ENCODE measurements at regions not wholly inside any gene's neighbourhood (a gene's known extent, or its start where the extent isn't known, plus 50 kb on each side); places are given as distances from the start of the nearest gene placed in this dataset.
"Not testable (repeated sequence)": the region's sequence is repeated elsewhere in the genome, so short reads cannot be mapped to it uniquely, and the experiment has no call there.

DNA sequence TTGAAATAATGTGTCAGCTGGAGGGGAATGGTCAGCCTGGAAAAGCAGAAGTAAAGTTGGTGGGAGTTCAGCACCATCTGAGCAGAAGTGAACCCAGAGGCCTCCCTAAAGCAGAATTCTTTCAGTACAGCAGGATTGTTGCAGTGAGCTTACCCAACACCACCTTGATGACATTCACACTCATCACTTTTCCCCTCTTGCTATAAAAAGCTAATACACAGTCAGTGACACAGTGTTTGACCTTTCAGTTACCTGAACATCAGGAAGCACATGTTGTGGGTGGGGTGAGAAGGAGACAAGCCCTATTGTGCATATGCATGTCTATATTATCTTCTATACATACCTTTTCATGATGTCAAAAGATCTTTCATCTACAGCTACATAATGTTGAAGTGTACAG is 624.7 kb upstream of the ZFP42 start:
- intact Hi-C loops (cut with DNase I) = no loop called here
- ATAC-seq = no peak
- DNase-seq (ENCODE audit: missing footprints) = no peak

DNA sequence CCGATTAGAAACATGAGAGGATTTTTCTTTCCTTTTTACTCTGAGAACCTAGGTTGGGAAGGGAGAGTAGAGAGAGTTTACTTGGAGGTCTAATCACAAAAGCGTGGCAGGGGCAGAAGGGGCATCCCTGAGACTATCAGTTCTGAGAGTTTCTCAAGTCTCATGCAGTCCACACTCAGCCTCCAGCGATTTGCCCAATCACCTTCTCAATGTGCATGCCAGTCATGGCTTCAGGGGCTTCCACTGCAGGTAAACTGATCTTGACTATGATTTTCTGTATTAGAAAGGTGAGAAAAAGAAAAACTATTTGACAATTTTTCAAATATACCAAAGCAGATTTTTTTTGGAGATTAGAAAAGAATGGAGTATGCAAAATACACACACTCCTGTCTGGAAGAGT is 617.1 kb upstream of the ZFP42 start:
- ATAC-seq = no peak
- DNase-seq (ENCODE audit: missing footprints) = no peak
- intact Hi-C loops (cut with DNase I) = no loop called here

DNA sequence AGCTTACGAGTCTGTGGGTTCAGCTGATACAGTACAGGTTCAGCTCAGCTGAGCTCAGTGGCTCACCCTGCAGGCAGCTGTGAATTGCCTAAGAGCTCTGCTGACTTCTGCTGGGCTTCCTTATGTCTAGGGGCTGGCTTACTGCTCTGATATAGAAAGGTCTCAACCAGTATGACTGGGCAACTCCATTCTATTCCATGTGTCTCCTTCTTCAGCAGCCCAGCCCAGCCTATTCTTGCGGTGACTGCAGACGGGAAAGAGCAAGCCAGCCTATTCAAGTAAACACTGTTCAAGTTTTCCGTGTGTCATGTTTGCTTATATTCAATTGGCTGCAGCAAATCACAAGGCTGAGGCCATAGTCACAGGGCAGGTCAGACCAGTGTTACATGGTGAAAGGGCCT is 615.4 kb upstream of the ZFP42 start:
- DNase-seq (ENCODE audit: missing footprints) = no peak
- ATAC-seq = no peak
- intact Hi-C loops (cut with DNase I) = no loop called here

GRCh38 chr4:187383181-187383580 is 612.4 kb upstream of the ZFP42 start:
- no peak for DNase-seq (ENCODE audit: missing footprints)
- intact Hi-C loops (cut with DNase I) = no loop called here
- no peak for ATAC-seq

- no peak for DNase-seq (ENCODE audit: missing footprints)
Measured at GRCh38 chr4:187387739-187388138, 607.8 kb upstream of the ZFP42 start.

DNA sequence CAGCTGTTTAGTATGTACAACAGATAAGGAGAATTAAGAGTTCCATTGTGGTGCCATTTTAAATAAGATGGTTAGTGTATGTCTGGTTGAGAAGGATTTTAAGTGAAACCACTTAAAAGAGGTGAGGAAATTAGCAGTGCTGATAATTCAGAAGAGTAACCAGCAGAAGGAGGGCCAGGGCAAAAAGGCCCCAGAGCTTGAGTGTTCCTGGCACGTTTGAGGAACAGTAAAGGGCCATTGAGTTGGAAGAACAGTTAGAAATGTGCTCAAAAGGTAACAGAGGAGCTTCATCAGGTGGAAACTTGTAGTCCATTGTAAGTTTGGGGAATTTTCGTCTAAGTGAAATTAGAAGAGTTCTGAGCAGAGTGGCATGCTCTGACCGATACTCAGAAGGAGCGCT is 606.2 kb upstream of the ZFP42 start:
- ATAC-seq = no peak
- intact Hi-C loops (cut with DNase I) = no loop called here
- no peak for DNase-seq (ENCODE audit: missing footprints)

More at GRCh38 chr4:187387739-187388138, 607.8 kb upstream of the ZFP42 start:
- intact Hi-C loops (cut with DNase I) = no loop called here
- no peak for ATAC-seq

DNA sequence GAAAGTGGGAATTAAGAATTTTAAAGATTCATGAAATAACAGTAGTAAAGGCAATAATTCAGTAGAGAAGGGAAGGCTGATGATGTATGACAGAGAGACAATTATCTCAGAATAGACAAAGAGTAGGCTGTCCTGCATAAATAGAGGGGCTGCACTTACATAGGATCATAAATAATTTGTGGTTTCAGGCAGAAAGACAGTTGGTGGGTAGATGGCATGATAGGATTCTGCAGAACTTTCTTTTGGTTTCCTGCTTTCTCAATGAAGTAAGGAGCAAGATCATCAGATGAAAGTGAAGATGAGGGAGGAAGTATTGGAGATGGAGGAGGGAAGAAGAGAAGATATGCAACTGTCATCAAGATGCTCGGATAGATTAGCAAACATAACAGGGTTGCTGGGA is 604.9 kb upstream of the ZFP42 start:
- ATAC-seq = no peak
- no peak for DNase-seq (ENCODE audit: missing footprints)
- intact Hi-C loops (cut with DNase I) = no loop called here

DNA sequence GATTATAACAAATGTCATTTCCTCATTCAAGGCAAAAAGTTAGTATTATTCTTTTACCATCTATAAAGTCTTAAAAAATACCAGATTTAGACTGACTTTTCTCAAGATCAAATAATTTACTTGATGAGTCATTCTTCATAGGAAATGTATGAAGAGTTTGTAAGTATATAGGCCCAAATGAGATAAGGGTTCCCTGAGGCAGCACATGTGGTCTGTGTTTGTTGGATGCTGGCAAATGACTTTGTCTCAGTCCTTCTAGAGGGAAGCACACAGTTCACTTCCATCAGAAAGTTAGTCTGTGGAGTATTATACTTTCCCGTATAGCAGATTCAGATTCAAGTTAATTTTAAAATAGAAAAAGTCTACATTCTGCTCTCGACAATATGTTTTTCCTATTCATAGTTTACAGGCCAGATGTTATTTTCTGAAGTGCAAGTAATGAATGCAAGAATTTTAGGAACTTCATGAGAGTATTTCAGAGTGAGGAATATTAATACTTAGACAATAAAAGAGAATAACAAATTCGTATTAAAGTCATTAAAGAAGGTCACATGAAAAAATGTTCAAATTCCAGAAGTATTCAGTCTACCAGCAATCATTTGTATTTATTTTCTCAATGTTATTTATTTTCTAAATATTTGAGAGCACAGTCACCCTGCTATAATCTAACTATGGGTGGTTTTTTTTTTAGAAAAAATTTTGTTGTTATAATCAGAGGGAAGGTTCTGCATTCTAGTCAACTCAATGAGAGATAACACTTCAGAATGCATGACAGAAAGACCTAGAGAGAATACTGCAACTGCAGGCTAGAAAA is 601.8 kb upstream of the ZFP42 start:
- intact Hi-C loops (cut with DNase I) = no loop called here
- no peak for DNase-seq (ENCODE audit: missing footprints)
- no peak for ATAC-seq

DNA sequence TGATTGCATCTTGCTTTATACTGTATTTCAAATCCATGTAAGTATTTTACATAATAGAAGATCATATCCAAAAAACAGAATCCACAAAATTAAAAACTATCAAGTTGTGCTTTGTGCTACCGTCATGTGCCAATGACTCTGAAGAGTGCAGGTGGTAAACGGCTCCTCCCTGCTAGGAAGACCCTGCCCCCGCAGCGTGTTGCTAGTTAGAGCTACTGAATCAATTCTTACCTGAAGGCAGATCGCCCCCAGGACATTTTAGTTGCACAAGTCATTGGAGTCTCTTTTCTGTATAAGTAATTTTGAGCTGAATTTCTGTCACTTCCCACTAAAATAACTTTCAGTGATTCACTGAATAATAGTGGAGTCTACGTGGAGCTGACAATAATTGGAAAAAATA is 599.5 kb upstream of the ZFP42 start:
- no peak for DNase-seq (ENCODE audit: missing footprints)
- intact Hi-C loops (cut with DNase I) = no loop called here
- ATAC-seq = no peak

DNA sequence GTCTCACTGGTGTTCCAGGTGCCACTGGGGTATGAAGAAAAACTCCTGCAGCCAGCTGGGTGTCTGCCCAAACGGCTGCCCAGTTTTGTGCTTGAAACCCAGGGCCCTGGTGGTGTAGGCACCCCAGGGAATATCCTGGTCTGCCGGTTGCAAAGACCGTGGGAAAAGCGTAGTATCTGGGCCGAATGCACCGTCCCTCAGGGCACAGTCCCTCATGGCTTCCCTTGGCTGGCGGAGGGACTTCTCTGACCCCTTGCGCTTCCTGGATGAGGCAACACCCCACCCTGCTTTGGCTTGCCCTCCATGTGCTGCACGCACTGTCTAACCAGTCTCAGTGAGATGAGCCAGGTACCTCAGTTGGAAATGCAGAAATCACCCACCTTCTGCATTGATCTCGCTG is 587.1 kb upstream of the ZFP42 start:
- DNase-seq (ENCODE audit: missing footprints); intact Hi-C loops (cut with DNase I); ATAC-seq: not testable (repeated sequence)

GRCh38 chr4:187413564-187414358 is 581.8 kb upstream of the ZFP42 start:
- ATAC-seq (no peak), DNase-seq (ENCODE audit: missing footprints) (no peak)
- intact Hi-C loops (cut with DNase I) = no loop called here

GRCh38 chr4:187414716-187415115 is 580.9 kb upstream of the ZFP42 start:
- ATAC-seq (no peak), DNase-seq (ENCODE audit: missing footprints) (no peak)
- intact Hi-C loops (cut with DNase I) = no loop called here

GRCh38 chr4:187415231-187415630 is 580.3 kb upstream of the ZFP42 start:
- ATAC-seq = no peak
- intact Hi-C loops (cut with DNase I) = no loop called here

DNA sequence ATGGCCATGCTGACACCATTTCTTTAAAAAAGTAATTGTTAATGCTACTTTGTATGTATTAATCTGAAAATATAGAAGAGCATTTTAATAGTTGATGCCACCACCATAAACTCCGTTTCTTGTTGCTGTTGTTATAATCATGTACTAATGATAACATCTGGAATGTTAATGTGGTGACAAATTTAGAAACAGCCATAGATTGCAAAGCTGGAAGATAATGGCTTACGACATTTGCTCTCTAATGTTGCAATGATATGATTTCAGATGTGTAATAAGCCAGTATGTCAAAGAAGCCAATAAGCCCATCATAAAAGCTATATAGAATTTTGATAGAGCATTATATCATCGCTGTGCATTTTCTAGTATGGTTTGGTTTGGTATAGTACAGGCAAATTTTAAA is 579.4 kb upstream of the ZFP42 start:
- intact Hi-C loops (cut with DNase I) = no loop called here
- no peak for DNase-seq (ENCODE audit: missing footprints)
- ATAC-seq = no peak

More at GRCh38 chr4:187415231-187415630, 580.3 kb upstream of the ZFP42 start:
- DNase-seq (ENCODE audit: missing footprints) = no peak

DNA sequence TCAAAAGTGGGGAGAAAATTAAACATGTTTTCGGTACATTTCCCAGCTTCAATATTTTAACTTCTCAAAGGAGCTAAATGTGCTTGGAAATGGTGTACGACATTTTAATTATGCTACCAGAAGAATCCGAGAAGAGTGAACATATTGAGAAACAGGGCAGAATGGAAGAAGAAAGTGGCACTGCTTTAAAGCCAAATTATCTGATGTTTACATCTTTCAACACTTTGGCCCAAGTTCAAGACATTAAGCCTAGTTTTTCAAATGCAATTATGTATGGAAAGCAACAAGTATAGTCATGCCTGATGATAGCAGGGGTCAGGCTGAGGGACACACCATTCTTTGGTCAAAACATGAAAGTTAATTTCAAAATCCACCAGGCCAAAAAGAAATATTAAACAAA is 577.9 kb upstream of the ZFP42 start:
- no peak for DNase-seq (ENCODE audit: missing footprints)
- ATAC-seq = no peak
- intact Hi-C loops (cut with DNase I) = no loop called here

DNA sequence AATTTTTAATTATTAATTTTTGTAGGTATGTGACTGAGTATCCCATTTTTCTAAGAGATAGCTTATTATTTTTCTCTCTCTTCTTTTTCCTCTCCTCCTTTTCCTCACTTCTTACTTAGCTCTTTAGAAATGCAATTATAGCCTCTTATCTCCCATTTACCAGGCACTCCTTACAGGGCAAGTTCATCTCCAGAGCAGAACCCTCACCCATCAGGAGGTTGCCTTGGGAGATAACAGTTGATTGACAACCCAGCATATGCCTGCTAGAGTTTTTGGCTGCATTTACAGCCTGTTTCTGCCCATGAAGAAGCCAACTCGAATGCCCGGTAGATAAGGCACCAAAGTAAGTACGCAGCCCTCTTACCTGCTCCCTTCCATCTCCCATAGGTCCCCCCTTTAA is 572.9 kb upstream of the ZFP42 start:
- DNase-seq (ENCODE audit: missing footprints) (no peak), ATAC-seq (no peak)
- intact Hi-C loops (cut with DNase I) = no loop called here

GRCh38 chr4:187424636-187425035 is 570.9 kb upstream of the ZFP42 start:
- intact Hi-C loops (cut with DNase I) = no loop called here
- ATAC-seq = no peak
- no peak for DNase-seq (ENCODE audit: missing footprints)

GRCh38 chr4:187426511-187426910 is 569.1 kb upstream of the ZFP42 start:
- DNase-seq (ENCODE audit: missing footprints) (no peak), ATAC-seq (no peak)

DNA sequence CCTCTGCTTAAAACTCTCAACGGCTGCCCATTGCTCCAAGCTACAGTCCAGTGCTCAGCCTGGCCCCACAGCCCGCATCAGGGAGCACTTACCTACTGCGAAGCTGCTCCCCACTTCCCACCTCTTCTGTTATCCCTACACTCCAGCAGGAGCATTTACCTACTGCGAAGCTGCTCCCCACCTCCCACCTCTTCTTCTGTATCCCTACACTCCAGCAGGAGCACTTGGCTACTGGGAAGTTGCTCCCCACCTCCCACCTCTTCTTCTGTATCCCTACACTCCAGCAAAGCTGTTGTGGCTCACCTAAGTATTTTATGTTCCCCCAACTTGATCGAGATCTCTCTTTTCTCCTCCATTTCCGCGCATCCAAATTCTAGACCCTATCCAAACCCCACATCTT is 563.3 kb upstream of the ZFP42 start:
- intact Hi-C loops (cut with DNase I) = no loop called here
- ATAC-seq = no peak
- no peak for DNase-seq (ENCODE audit: missing footprints)

More at GRCh38 chr4:187426511-187426910, 569.1 kb upstream of the ZFP42 start:
- intact Hi-C loops (cut with DNase I) = no loop called here

DNA sequence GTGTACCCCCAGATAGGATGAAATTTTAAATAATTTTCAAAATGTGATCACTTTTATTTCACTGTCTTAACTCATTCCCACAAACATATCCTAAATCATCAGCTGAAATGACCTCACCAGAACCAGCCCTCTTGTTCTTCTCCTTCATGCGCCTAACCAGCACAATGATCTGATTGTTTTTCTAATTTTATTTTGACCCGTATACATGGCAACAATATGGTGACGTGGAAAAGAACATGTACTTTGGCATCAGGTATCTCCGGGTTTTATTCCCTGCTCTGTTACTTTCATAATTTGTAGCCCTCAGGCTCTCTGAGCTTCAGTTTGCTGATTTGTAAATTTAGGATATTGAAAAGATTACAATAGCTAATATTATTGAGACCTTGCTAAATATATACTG is 562.4 kb upstream of the ZFP42 start:
- ATAC-seq = no peak
- intact Hi-C loops (cut with DNase I) = no loop called here

More for the DNA sequence above, 562.4 kb upstream of the ZFP42 start:
- DNase-seq (ENCODE audit: missing footprints) = no peak

Data from Right ventricle myocardium inferior (tissue), 1 donor.